ENCODE measurements at regions not wholly inside any gene's neighbourhood (a gene's known extent, or its start where the extent isn't known, plus 50 kb on each side); places are given as distances from the start of the nearest gene placed in this dataset.

DNA sequence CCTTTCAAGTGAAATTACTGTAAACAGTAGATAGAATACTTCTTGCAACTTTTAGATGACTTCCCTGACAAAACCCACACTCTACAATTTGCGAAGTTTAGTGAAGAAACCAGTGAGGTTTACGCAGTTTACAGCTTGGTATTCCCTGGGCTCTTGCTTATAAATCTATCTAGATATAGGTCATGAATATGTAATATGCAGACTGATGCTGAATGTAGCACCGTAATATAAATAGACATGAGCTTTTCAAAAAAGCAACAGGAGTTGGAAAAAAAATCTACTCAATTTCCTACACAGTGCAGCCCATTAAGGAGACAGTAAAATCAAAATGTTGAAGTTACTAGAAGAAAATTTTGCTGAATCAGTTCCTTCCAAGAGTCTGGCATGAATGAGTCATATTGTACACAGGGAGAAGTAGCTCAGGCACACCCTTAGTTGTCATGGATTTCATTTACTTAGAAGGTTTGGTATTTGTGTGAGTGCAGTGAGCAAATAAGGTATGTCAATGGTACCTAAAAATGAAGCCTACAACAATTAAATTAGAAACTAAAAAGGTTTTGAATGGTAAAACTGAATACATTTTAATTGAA, 67.7 kb upstream of the NEUROD6 start:
- TF ChIP-seq POLR2AphosphoS5 (IDR thresholded peaks at IDR 0.05; ENCODE audit: insufficient read depth in 1 of 2, low read depth in 1 of 2) = peak in 1 of 2 donors; percentile 53
- TF ChIP-seq, protein P1, sequence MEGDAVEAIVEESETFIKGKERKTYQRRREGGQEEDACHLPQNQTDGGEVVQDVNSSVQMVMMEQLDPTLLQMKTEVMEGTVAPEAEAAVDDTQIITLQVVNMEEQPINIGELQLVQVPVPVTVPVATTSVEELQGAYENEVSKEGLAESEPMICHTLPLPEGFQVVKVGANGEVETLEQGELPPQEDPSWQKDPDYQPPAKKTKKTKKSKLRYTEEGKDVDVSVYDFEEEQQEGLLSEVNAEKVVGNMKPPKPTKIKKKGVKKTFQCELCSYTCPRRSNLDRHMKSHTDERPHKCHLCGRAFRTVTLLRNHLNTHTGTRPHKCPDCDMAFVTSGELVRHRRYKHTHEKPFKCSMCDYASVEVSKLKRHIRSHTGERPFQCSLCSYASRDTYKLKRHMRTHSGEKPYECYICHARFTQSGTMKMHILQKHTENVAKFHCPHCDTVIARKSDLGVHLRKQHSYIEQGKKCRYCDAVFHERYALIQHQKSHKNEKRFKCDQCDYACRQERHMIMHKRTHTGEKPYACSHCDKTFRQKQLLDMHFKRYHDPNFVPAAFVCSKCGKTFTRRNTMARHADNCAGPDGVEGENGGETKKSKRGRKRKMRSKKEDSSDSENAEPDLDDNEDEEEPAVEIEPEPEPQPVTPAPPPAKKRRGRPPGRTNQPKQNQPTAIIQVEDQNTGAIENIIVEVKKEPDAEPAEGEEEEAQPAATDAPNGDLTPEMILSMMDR (IDR thresholded peaks at IDR 0.05) = no peak

Measured in vagina (tissue), 2 donors.